RWPE2 (cell line): ENCODE measurements at regions not wholly inside any gene's neighbourhood (a gene's known extent, or its start where the extent isn't known, plus 50 kb on each side); places are given as distances from the start of the nearest gene placed in this dataset.

Experiments
- ATAC-seq: fragments of 200-7000 bp; cut with Tn5 transposase; 3 replicates; pipeline ENCODE4 v1.9.1; 2021; ENCODE audit warnings: low read depth
- DNase-seq: peaks from one replicate; pipeline ENCODE4 v3.0.0-alpha.2; 2020; ENCODE audit warnings: low spot score
- H3K27ac ChIP-seq: fragments of 450-650 bp; 2 replicates; pipeline ENCODE4 v1.5.1; 2017; ENCODE audit warnings: mild to moderate bottlenecking; ENCODE audit not compliant: poor library complexity, severe bottlenecking
- H3K27me3 ChIP-seq: fragments of 250-450 bp; sonication (Bioruptor Pico); 2 replicates; pipeline ENCODE4 v1.5.1; 2021; ENCODE audit warnings: mild to moderate bottlenecking, moderate library complexity; ENCODE audit not compliant: insufficient read depth, poor library complexity, severe bottlenecking
- H3K36me3 ChIP-seq: fragments of 250-450 bp; sonication (Bioruptor Pico); 2 replicates; pipeline ENCODE4 v1.5.1; 2020; ENCODE audit warnings: low read depth, mild to moderate bottlenecking, moderate library complexity
- H3K4me1 ChIP-seq: fragments of 250-450 bp; sonication (Bioruptor Pico); 2 replicates; pipeline ENCODE4 v1.5.1; 2021; ENCODE audit warnings: mild to moderate bottlenecking, moderate library complexity; ENCODE audit not compliant: insufficient read depth, poor library complexity, severe bottlenecking
- H3K4me3 ChIP-seq: fragments of 250-450 bp; sonication (Bioruptor Pico); 2 replicates; pipeline ENCODE4 v1.5.1; 2021; ENCODE audit warnings: mild to moderate bottlenecking, moderate library complexity; ENCODE audit not compliant: severe bottlenecking
- H3K9me3 ChIP-seq: fragments of 250-450 bp; sonication (Bioruptor Pico); 2 replicates; pipeline ENCODE4 v1.5.1; 2021; ENCODE audit warnings: mild to moderate bottlenecking, moderate library complexity; ENCODE audit not compliant: severe bottlenecking
- CTCF ChIP-seq: fragments of 450-650 bp; IDR thresholded peaks from one replicate; pipeline ENCODE4 v1.5.1; 2017; ENCODE audit warnings: mild to moderate bottlenecking, moderate library complexity; ENCODE audit not compliant: poor library complexity, severe bottlenecking

- TF ChIP-seq CTCF = no peak
- Histone ChIP-seq H3K36me3 (no peaks in the 10 kb centered on the region), H3K27ac (no peak overlapping the region), H3K4me3 (no peak overlapping the region), H3K9me3 (peaks cover 3% of the 10 kb centered on the region), H3K27me3 (peaks cover 20% of the 10 kb centered on the region), H3K4me1 (no peaks in the 10 kb centered on the region)
- DNase-seq (no peak), ATAC-seq (no peak)
Observed at GRCh38 chr5:2201011-2201410, 318.3 kb upstream of the IRX4 start.

GRCh38 chr5:2200261-2200950, 317.7 kb upstream of the IRX4 start:
- Histone ChIP-seq H3K27me3 (peaks cover 20% of the 10 kb centered on the region), H3K36me3 (no peaks in the 10 kb centered on the region), H3K27ac (no peak overlapping the region), H3K4me1 (no peaks in the 10 kb centered on the region), H3K4me3 (no peak overlapping the region), H3K9me3 (peaks cover 3% of the 10 kb centered on the region)
- ATAC-seq = no peak
- TF ChIP-seq CTCF = no peak
- DNase-seq = no peak

- H3K4me1 ChIP-seq = no peaks in the 10 kb centered on the region
- ATAC-seq (no peak), DNase-seq (no peak)
- H3K9me3 ChIP-seq = peaks cover 3% of the 10 kb centered on the region
- TF ChIP-seq CTCF = no peak
- H3K27ac ChIP-seq = no peak overlapping the region
- H3K4me3 ChIP-seq = no peak overlapping the region
- H3K36me3 ChIP-seq = no peaks in the 10 kb centered on the region
- H3K27me3 ChIP-seq = peaks cover 20% of the 10 kb centered on the region
Observed at GRCh38 chr5:2199697-2200096, 317.0 kb upstream of the IRX4 start.

GRCh38 chr5:2196989-2197619, 314.4 kb upstream of the IRX4 start:
- Histone ChIP-seq H3K27ac (no peak overlapping the region), H3K4me1 (no peaks in the 10 kb centered on the region), H3K36me3 (no peaks in the 10 kb centered on the region), H3K9me3 (peaks cover 3% of the 10 kb centered on the region), H3K4me3 (no peak overlapping the region), H3K27me3 (peaks cover 20% of the 10 kb centered on the region)
- no peak for DNase-seq
- no peak for TF ChIP-seq CTCF
- ATAC-seq = no peak

GRCh38 chr5:2196416-2196815, 313.7 kb upstream of the IRX4 start:
- Histone ChIP-seq H3K9me3 (peaks cover 3% of the 10 kb centered on the region), H3K27me3 (peaks cover 20% of the 10 kb centered on the region), H3K36me3 (no peaks in the 10 kb centered on the region), H3K4me1 (no peaks in the 10 kb centered on the region), H3K27ac (no peak overlapping the region), H3K4me3 (no peak overlapping the region)
- no peak for TF ChIP-seq CTCF
- ATAC-seq (no peak), DNase-seq (no peak)
